ENCODE measurements at regions not wholly inside any gene's neighbourhood (a gene's known extent, or its start where the extent isn't known, plus 50 kb on each side); places are given as distances from the start of the nearest gene placed in this dataset.
"Not testable (repeated sequence)": the region's sequence is repeated elsewhere in the genome, so short reads cannot be mapped to it uniquely, and the experiment has no call there.

- TF ChIP-seq CTCF (IDR thresholded peaks at IDR 0.05; ENCODE audit: poor library complexity, severe bottlenecking): no peak
- peaks cover 4% of the 10 kb centered on the region for H3K9me3 ChIP-seq (ENCODE audit: severe bottlenecking)
- no peak overlapping the region for H3K4me3 ChIP-seq (ENCODE audit: severe bottlenecking)
- DNase-seq (ENCODE audit: low spot score): no peak
- ATAC-seq (ENCODE audit: low read depth): no peak
- no peaks in the 10 kb centered on the region for H3K4me1 ChIP-seq (ENCODE audit: insufficient read depth, poor library complexity, severe bottlenecking)
- H3K27me3 ChIP-seq (ENCODE audit: insufficient read depth, poor library complexity, severe bottlenecking): no peaks in the 10 kb centered on the region
- no peak overlapping the region for H3K27ac ChIP-seq (ENCODE audit: poor library complexity, severe bottlenecking)
- H3K36me3 ChIP-seq (ENCODE audit: low read depth): no peaks in the 10 kb centered on the region
These were observed 118.0 kb upstream of the IRAK1BP1 start for GRCh38 chr6:78749326-78749725.

- not testable (repeated sequence) for DNase-seq (ENCODE audit: low spot score); H3K27ac ChIP-seq (ENCODE audit: poor library complexity, severe bottlenecking); H3K4me1 ChIP-seq (ENCODE audit: insufficient read depth, poor library complexity, severe bottlenecking); H3K4me3 ChIP-seq (ENCODE audit: severe bottlenecking); H3K27me3 ChIP-seq (ENCODE audit: insufficient read depth, poor library complexity, severe bottlenecking); H3K36me3 ChIP-seq (ENCODE audit: low read depth); H3K9me3 ChIP-seq (ENCODE audit: severe bottlenecking); ATAC-seq (ENCODE audit: low read depth)
These were observed 109.0 kb upstream of the IRAK1BP1 start for GRCh38 chr6:78758297-78758798.

GRCh38 chr6:78768271-78768670 lies 99.1 kb upstream of the IRAK1BP1 start:
- DNase-seq (ENCODE audit: low spot score): no peak
- H3K36me3 ChIP-seq (ENCODE audit: low read depth): no peaks in the 10 kb centered on the region
- H3K27ac ChIP-seq (ENCODE audit: poor library complexity, severe bottlenecking): no peak overlapping the region
- H3K4me1 ChIP-seq (ENCODE audit: insufficient read depth, poor library complexity, severe bottlenecking): no peaks in the 10 kb centered on the region
- H3K27me3 ChIP-seq (ENCODE audit: insufficient read depth, poor library complexity, severe bottlenecking): peaks cover 3% of the 10 kb centered on the region
- TF ChIP-seq CTCF (IDR thresholded peaks at IDR 0.05; ENCODE audit: poor library complexity, severe bottlenecking): no peak
- no peak overlapping the region for H3K4me3 ChIP-seq (ENCODE audit: severe bottlenecking)
- ATAC-seq (ENCODE audit: low read depth): no peak
- no peaks in the 10 kb centered on the region for H3K9me3 ChIP-seq (ENCODE audit: severe bottlenecking)

GRCh38 chr6:78770765-78771164 lies 96.6 kb upstream of the IRAK1BP1 start:
- H3K27me3 ChIP-seq (ENCODE audit: insufficient read depth, poor library complexity, severe bottlenecking): peaks cover 3% of the 10 kb centered on the region
- no peaks in the 10 kb centered on the region for H3K4me1 ChIP-seq (ENCODE audit: insufficient read depth, poor library complexity, severe bottlenecking)
- no peaks in the 10 kb centered on the region for H3K9me3 ChIP-seq (ENCODE audit: severe bottlenecking)
- H3K36me3 ChIP-seq (ENCODE audit: low read depth): no peaks in the 10 kb centered on the region
- DNase-seq (ENCODE audit: low spot score) (no peak), ATAC-seq (ENCODE audit: low read depth) (no peak)
- no peak overlapping the region for H3K4me3 ChIP-seq (ENCODE audit: severe bottlenecking)
- H3K27ac ChIP-seq (ENCODE audit: poor library complexity, severe bottlenecking): no peak overlapping the region
- TF ChIP-seq CTCF (IDR thresholded peaks at IDR 0.05; ENCODE audit: poor library complexity, severe bottlenecking): no peak

- no peak for TF ChIP-seq CTCF (IDR thresholded peaks at IDR 0.05; ENCODE audit: poor library complexity, severe bottlenecking)
- Histone ChIP-seq H3K9me3 (ENCODE audit: severe bottlenecking) (no peaks in the 10 kb centered on the region), H3K36me3 (ENCODE audit: low read depth) (no peaks in the 10 kb centered on the region), H3K27ac (ENCODE audit: poor library complexity, severe bottlenecking) (no peak overlapping the region), H3K27me3 (ENCODE audit: insufficient read depth, poor library complexity, severe bottlenecking) (peaks cover 3% of the 10 kb centered on the region), H3K4me1 (ENCODE audit: insufficient read depth, poor library complexity, severe bottlenecking) (no peaks in the 10 kb centered on the region), H3K4me3 (ENCODE audit: severe bottlenecking) (no peak overlapping the region)
- ATAC-seq (ENCODE audit: low read depth) (no peak), DNase-seq (ENCODE audit: low spot score) (no peak)
These were observed 95.8 kb upstream of the IRAK1BP1 start for GRCh38 chr6:78771586-78771985.

All from RWPE2 (cell line).